ENCODE measurements at regions not wholly inside any gene's neighbourhood (a gene's known extent, or its start where the extent isn't known, plus 50 kb on each side); places are given as distances from the start of the nearest gene placed in this dataset.
"Not testable (repeated sequence)": the region's sequence is repeated elsewhere in the genome, so short reads cannot be mapped to it uniquely, and the experiment has no call there.

- peaks cover 18% of the 10 kb centered on the region for H3K27me3 ChIP-seq
- no peaks in the 10 kb centered on the region for H3K36me3 ChIP-seq
- H3K4me3 ChIP-seq (ENCODE audit: low read depth in 1 of 2, low read length in 1 of 2) = no peak overlapping the region
- TF ChIP-seq CTCF (IDR thresholded peaks at IDR 0.05) = no peak
- no peaks in the 10 kb centered on the region for H3K4me1 ChIP-seq (ENCODE audit: control insufficient read depth in 1 of 2, insufficient read depth in 1 of 2, low read depth in 1 of 2, low read length in 1 of 2)
- H3K9me3 ChIP-seq = no peaks in the 10 kb centered on the region
- H3K27ac ChIP-seq = no peak overlapping the region
Observed at GRCh38 chr6:6452002-6452401, 131.5 kb upstream of the F13A1 start.

- H3K4me3 ChIP-seq (ENCODE audit: low read depth in 1 of 2, low read length in 1 of 2) = no peak overlapping the region
- no peaks in the 10 kb centered on the region for H3K36me3 ChIP-seq
- no peaks in the 10 kb centered on the region for H3K9me3 ChIP-seq
- no peak overlapping the region for H3K27ac ChIP-seq
- no peak for TF ChIP-seq CTCF (IDR thresholded peaks at IDR 0.05)
- H3K27me3 ChIP-seq = peaks cover 18% of the 10 kb centered on the region
- no peaks in the 10 kb centered on the region for H3K4me1 ChIP-seq (ENCODE audit: control insufficient read depth in 1 of 2, insufficient read depth in 1 of 2, low read depth in 1 of 2, low read length in 1 of 2)
Observed at GRCh38 chr6:6453186-6453585, 132.7 kb upstream of the F13A1 start.

- Histone ChIP-seq H3K9me3 (no peaks in the 10 kb centered on the region), H3K27me3 (peaks cover 18% of the 10 kb centered on the region), H3K27ac (no peak overlapping the region), H3K4me1 (ENCODE audit: control insufficient read depth in 1 of 2, insufficient read depth in 1 of 2, low read depth in 1 of 2, low read length in 1 of 2) (no peaks in the 10 kb centered on the region), H3K36me3 (no peaks in the 10 kb centered on the region), H3K4me3 (ENCODE audit: low read depth in 1 of 2, low read length in 1 of 2) (no peak overlapping the region)
- TF ChIP-seq CTCF (IDR thresholded peaks at IDR 0.05) = no peak
Observed at GRCh38 chr6:6455272-6455671, 133.2 kb upstream of the LY86 start.

- Histone ChIP-seq H3K27me3 (peaks cover 7% of the 10 kb centered on the region), H3K4me3 (ENCODE audit: low read depth in 1 of 2, low read length in 1 of 2) (no peak overlapping the region), H3K4me1 (ENCODE audit: control insufficient read depth in 1 of 2, insufficient read depth in 1 of 2, low read depth in 1 of 2, low read length in 1 of 2) (no peaks in the 10 kb centered on the region), H3K36me3 (no peaks in the 10 kb centered on the region), H3K27ac (no peak overlapping the region), H3K9me3 (no peaks in the 10 kb centered on the region)
- TF ChIP-seq CTCF (IDR thresholded peaks at IDR 0.05) = no peak
Observed at GRCh38 chr6:6458172-6458571, 130.3 kb upstream of the LY86 start.

- not testable (repeated sequence) for H3K4me1 ChIP-seq (ENCODE audit: control insufficient read depth in 1 of 2, insufficient read depth in 1 of 2, low read depth in 1 of 2, low read length in 1 of 2); H3K36me3 ChIP-seq; H3K27me3 ChIP-seq; H3K4me3 ChIP-seq (ENCODE audit: low read depth in 1 of 2, low read length in 1 of 2); H3K9me3 ChIP-seq; H3K27ac ChIP-seq
Observed at GRCh38 chr6:6459963-6460362, 128.6 kb upstream of the LY86 start.

GRCh38 chr6:6460416-6460815, 128.1 kb upstream of the LY86 start:
- Histone ChIP-seq H3K36me3 (no peaks in the 10 kb centered on the region), H3K9me3 (no peaks in the 10 kb centered on the region), H3K4me1 (ENCODE audit: control insufficient read depth in 1 of 2, insufficient read depth in 1 of 2, low read depth in 1 of 2, low read length in 1 of 2) (no peaks in the 10 kb centered on the region), H3K27ac (no peak overlapping the region), H3K27me3 (peaks cover 8% of the 10 kb centered on the region), H3K4me3 (ENCODE audit: low read depth in 1 of 2, low read length in 1 of 2) (no peak overlapping the region)
- TF ChIP-seq CTCF (IDR thresholded peaks at IDR 0.05) = no peak

Measured in neutrophil (primary cell).